ENCODE measurements at regions not wholly inside any gene's neighbourhood (a gene's known extent, or its start where the extent isn't known, plus 50 kb on each side); places are given as distances from the start of the nearest gene placed in this dataset.

DNA sequence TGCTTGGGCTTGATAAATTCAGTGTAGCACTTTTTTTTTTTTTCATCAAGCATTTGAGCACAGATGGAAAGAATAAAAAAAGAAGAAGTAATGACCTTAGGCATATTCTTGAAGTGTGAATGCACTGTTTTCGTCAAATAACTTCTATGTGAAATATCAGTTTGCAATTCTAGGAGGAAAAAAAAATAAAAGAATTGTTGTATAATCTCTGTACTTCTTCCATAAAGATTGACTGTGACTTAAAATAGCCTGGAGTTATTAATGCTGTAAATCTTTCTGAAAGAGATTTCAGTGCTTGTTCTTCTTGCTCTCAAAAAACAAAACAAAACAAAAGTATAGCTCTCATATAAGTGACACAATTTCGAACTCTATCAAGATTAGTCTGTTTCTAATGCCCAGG lies 536.9 kb upstream of the ZNF608 start:
- DNase-seq (ENCODE audit: low read depth) = no peak

DNA sequence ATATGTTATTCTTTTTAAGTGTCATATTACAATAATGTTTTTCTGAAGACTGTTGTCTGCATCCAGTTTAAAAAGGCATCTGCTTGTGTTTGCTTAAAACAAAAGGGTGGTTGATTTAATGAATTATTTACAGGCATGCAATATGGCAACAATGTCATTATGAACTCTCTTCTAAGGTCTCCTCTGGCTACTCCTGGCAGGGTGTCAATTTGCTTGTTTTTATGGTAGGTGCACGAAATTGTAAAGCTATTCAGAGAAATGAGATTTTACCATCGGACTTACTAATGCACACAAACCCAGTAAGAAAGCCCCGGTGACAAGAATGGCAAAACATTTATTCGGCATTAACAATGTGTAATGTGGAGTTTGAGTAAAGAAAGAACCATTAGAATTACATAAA lies 539.8 kb upstream of the ZNF608 start:
- no peak for DNase-seq (ENCODE audit: low read depth)

DNA sequence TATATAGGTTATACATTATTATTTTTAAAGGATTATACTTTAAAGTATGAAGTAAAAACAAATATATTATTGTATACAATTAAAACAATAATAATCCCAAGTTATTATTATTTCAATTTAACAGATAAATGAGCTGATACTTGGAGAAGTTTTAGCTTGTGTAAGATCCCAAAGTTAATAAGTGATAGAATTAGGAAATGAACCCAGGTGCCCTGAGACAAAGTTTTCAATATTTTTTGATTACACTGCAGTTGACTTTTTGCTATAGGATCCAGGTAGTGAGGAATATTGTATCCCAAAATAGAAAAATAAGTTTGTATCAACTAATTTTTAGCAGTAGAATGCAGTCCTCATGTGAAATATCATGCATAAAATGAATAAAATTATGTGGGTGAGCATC lies 543.2 kb upstream of the ZNF608 start:
- DNase-seq (ENCODE audit: low read depth) = no peak

DNA sequence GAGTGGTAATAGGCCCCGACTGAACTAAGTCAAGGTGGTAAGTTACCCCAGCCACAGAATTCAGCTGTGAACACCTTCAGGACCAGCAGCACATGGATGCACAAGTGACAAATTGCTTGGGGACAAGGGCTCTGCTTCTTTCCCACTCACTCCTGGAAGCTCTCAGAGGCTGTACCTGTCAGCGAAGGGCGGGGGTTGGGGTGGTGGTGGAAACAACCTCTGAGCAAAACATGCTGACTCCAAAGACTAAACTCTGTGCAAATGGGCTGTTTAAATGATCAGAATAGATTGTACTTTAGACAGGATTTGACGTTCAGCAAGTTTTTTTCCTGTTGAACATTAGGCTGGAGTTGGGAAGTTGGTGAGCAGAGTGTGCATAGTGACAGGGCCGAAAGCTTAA lies 544.5 kb upstream of the ZNF608 start:
- no peak for DNase-seq (ENCODE audit: low read depth)

DNA sequence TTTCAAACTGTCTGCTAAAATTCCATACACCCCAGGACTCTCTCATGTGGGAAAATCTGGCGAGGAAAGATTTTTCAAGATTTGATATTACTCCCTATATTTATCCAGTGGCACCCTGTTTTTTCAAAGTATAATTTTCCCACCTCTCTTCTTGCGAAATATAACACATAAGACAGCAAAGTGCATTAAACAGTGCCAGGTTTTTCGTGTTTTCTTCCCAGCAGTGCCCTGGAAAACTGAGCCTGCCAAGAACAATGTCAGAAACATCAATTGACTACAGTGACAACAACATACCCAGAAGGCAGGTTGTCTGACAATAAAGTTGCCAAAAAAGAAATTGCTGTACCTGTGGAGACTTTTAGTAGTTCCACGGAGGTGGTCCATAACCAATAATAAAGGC lies 545.0 kb upstream of the ZNF608 start:
- no peak for DNase-seq (ENCODE audit: low read depth)

DNA sequence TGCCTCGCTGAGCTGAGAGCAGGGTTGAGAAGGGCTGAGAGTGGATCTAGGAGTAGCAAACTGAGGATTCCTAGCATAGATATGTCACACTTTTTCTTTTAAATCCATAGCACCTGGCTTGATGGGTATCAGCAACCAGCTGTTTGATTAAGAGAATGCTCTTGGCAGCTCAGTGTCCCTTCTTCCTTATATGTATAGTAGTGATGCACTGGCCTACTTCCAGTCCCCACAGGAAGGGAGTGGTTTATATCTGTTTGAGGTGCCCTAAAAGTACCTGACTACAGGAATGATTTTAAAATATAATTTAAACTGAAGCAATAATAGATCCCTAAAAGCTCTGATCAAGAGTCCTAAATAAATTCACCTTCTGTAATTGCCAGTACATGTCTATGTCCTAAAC lies 546.8 kb upstream of the ZNF608 start:
- DNase-seq (ENCODE audit: low read depth) = no peak

DNA sequence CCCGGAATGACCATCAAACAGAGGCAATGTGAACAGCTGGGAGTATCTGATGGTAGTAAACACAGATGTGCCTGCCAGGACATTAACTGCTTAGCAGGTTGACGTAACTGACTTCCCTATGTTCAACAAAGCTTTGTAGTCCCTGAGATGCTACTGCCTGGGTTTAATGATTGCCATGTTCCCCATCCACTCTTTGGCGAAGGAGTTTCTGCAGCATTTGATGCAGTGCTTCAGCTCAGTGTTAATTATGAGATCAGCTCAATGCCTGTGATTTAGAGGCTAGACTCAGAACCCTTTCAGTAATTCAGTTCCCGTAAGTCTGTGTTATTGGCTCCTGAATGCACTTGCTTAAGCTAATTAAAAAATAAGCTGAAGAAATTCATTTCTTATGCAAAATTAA lies 547.3 kb upstream of the ZNF608 start:
- DNase-seq (ENCODE audit: low read depth) = no peak

DNA sequence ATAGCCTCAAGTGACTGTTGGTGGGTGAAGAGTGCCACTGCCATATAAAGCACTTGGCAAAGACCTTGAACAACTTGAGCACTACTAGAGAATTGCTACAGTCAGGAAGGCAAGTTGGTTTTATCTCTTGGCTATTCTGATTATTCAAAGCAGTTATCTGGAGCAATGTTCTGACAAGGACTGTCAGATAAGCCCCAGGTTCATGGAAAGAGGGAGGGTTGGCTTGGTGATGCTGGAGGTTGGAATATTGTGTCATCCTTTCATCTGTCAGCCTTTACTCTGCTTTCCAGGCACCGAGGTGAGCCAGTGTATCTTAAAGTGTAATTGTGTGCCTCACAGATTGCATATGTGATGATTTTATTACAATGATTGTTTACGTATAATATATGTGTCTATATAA lies 548.4 kb upstream of the ZNF608 start:
- DNase-seq (ENCODE audit: low read depth) = no peak

DNA sequence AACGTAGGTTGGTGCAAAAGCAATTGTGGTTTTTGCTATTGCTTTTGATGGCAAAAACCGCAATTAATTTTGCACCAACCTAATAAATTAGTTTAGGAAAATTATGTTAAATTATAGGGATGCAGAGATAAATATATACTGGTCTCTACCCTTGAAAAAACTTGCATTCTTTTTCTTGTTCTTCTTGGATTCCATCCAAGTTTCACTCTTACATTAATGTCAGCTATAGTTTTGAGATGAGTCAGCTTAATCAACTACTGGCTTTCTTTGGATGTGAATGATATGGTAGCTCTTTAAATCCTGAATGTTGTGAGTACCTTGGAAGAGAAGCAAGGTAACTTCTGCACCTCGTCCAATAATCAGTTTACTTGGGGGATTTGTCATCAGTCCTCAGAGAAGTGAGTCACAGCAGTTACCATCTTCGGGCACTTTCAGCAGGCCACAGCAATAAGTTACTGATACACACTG lies 549.0 kb upstream of the ZNF608 start:
- no peak for DNase-seq (ENCODE audit: low read depth)

DNA sequence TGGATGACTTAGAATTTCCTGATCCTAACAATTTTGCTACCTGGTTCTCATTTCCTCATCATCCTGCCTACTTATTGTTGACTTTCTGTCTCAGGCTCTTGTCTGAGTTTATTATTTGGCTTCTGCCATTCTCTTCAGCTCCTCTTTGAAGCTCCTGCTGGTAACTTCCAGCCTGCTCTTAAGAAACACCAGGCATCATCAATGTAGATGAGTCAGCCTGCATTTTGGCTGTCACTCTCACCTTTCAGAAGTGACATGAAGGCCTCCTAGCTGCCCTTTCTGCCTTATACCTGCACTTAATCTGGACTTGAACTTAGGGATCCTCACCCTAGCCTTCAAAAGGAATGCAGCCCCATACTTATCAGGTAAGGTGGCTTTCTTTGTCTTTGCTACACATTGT lies 551.8 kb upstream of the ZNF608 start:
- no peak for DNase-seq (ENCODE audit: low read depth)

DNA sequence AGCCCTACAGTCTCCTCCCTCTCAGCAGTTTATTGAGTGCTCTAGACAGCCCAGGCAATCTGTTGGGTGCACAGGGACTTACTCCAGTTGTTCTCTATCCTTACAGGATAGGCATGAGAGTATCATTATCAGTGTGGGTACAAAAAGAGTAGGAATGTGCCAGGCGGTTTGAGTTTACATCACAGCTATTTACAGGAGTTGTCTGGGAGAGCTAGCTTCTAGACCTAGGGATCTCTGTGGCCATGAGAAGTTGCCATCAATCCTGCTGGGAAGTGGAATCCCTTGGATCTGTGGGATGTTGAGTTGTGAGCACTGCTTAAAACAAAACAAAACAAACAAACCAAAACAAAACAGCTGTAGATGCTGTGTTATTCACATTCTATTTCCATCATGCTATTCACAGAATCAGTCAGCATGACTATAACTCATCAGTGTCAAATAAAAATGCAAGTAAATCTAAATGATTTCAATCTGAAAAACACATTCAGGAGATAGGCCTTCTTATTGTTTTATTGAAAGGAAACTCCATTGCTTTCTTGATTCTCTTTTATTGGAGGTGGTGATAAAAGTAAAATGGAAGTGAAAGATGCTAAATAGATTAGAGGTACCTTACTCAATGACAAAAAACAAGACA lies 552.4 kb upstream of the ZNF608 start:
- no peak for DNase-seq (ENCODE audit: low read depth)

DNA sequence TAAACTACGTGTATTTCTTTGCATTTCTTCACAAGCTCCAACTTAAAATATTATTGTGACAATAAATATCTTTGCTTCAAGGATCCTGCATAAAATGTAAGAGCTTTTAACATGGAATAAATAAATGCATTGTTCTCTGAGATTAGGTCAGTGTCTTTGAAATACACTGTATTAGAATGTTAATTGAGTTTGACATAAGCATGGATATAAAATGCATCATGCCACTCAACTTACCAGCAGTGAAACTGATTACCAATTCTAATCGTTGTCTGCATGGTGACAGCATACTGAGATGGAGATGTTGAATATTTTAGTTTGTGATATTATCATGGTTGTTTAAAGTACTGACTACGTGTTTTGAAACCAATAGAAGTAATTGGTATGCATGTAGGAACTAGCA lies 555.3 kb upstream of the ZNF608 start:
- no peak for DNase-seq (ENCODE audit: low read depth)

DNA sequence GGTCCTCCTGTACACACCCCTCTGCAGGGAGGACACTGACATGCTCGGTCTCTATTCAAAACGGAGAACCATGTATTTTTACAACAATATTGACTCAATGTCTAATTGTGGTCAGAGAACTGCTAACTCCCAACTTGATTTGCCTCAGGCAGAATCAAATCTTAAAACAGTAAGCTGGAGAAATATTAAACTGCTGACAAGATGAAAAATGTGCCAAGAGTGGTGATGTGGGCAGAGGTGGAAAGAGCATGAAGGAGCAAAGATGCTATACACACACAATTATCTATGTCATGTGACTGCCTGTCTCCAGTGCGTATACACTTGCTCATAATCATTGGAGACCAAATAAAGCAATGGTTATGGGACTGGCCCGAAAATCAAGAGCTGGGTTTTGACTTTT lies 556.1 kb upstream of the ZNF608 start:
- no peak for DNase-seq (ENCODE audit: low read depth)

DNA sequence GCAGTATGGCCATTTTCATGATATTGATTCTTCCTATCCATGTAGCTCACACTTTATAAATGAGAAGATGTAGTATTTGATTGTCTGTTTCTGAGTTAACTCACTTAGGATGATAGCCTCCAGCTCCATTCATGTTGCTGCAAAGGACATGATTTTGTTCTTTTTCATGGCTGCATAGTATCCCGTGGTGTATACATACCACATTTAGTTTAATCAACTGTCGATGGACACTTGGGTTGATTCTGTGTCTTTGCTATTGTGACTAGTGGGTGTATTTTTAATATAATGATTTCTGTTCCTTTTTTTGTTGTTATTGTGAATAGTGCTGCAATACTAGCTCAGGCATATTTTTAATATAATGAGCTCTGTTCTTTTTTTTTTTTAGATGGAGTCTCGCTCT lies 560.3 kb upstream of the ZNF608 start:
- DNase-seq (ENCODE audit: low read depth) = no peak

DNA sequence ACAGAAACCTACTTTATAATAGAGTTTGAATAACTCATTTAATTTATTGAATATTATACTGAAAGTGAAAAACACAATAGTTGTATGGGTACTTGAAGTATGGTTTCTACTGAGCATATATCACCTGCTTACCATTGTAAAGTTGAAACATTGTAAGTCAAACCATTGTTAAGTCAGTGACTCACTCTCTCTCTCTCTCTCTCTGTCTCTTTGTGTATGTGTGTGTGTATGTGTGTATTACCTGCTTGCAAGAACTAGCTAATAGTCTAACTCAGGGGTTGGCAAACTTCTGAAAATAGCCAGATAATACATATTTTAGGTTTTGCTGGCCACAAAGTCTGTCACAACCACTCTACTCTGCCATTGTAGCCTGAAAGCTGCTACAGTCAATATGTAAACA lies 564.3 kb upstream of the ZNF608 start:
- peak; percentile 9 for DNase-seq (ENCODE audit: low read depth)

DNA sequence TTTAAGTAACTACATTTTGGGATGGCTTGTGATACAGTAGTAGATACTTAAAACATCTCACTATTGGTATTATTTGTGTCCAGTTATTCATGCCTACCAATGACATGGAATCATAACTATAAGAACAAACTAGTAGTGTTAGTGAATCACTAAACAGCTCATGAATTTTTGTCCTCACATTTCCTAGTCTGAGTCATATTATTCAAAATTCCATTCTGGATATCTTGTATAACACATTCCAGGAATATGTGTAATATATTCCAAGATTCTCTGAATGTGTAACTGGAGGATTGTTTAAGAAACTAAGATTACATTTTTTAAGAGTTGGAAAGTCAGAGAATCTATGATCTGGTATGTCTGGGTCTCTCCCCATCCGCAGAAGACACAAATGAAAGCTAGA lies 565.3 kb upstream of the ZNF608 start:
- DNase-seq (ENCODE audit: low read depth) = peak; percentile 72

DNA sequence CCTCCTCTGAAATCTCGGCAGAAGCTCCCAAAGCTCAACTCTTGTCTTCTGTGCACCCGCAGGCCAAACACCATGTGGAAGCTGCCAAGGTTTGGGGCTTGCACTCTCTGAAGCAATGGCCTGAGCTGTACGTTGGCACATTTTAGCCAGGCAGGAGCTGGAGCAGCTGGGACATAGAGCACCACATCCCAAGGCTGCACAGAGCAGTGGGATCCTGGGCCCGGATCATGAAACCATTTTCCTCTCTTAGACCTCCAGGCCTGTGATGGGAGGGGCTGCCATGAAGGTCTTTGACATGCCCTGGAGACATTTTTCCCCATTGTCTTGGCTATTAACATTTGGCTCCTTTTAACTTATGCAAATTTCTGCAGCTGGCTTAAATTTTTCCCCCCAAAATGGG lies 567.1 kb upstream of the ZNF608 start:
- DNase-seq (ENCODE audit: low read depth) = no peak

DNA sequence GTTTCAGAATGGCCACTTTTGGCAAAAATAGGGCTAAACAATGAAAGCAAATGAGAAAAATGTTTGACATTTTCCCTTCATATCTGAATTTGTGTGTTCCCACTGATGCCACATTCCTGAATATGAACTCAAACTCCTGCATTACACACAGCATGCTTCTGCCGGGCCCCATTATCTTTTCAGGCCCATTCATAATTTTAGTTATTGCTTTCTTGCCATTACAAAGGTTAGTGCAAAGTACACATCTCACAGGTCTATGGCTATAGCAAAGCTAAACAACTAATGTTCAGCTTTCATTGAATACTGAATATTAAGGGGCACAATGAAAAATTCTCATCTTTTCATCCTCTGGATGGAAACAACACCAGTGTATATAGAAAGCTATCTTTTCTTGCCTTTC lies 568.9 kb upstream of the ZNF608 start:
- no peak for DNase-seq (ENCODE audit: low read depth)

DNA sequence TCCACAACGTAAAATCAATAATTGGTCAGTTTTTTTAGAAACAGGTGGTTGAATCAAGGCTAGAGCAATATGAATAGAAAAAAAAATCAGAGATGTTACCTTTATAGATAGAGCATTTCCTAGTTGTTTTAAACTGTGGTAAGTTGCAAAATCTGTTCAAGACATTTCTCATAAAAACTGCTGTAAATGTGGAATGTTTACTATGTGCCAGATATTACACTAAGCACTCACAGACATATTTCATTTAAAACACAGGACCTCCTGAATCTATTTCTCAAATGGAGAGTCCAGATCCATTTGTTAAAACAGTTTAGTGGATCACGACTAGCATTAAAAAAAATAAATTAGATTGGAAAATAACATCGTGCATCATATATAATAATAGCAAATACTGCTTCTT lies 570.0 kb upstream of the ZNF608 start:
- DNase-seq (ENCODE audit: low read depth) = no peak

DNA sequence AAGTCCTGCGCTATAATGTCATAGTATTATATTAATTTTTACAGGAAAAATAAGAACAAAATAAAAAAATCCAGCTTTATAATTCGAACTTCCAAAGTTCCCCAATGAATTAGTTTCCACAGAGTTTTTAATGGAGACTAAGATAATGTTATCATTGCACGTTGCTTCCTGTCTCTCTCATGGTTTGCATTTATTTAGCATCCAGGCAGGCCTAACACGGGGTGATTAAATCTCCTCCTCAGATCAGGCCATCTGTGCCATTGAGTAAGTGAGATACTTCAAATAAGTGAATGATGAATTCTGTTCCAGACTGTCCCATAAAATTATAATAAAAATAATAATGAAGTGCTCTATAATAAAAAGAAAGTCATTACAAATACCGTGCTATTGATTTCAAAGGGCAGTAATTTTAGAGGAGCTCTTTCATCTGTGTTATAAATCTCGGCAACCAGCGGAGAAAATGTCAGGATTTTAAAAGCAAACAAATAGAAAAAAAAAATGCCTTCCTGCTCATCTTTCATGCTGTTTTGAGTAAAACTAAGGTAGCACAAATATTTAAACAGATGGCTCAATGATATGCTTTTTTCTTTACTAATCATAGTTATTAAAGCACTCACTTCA lies 570.6 kb upstream of the ZNF608 start:
- DNase-seq (ENCODE audit: low read depth) = no peak

DNA sequence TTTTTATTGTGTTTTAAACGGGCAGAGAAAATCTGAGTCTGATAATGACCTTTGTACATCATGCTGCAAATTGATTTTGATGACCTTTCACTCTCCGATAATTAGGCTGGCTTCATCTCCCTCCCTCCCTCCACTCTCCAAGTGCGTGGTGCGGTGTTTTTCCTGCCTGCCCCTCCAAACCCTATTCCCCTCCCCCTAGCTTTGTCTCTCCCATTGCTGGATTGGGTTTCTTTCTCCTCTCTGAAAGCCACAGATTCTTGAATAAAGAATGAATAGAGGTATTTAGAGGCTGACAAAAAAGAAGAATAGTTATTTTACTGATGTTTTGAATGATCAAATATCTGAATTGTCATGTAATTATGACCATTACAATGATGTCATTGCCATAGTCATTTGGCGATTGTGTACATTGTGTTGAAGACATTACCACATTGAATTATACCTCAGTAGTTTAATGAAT lies 571.1 kb upstream of the ZNF608 start:
- DNase-seq (ENCODE audit: low read depth) = no peak

DNA sequence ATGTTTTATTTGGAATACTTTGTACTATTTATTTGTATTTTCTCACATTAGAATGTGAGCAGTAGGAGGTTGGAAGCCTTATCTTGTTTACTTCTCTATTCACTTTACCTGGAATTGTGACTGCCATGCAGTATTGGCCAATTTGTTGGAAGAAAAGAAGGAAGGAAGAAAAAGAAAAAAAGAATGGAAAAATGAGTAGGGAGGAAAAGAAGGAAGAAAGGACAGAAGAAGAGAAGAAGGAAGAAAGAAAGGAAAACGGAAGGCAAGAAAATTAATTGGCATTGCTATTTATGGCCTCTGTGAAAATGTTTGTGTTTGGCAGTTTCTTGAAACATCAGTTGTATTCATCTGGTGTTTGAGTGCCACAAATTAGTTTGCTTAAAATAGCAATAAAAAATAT lies 575.2 kb upstream of the ZNF608 start:
- DNase-seq (ENCODE audit: low read depth) = no peak

DNA sequence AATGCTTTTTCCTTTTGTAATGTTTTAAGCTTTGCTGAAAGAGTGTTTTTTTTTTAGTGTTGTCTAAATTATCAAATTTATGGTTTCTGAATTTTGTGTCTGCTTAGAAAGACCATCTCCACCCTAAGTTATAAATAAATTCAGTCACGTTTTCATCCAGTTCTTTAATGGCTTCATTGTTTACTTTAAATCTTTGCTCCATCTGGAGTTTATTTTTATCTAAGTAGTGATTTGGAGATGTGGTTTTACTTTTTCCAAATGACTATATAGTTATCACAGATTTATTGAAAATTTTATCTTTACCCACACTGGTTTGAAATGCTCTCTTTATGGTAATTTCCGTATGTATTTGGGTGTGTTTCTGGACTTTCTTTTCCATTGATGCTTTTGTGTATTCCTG lies 577.2 kb upstream of the ZNF608 start:
- no peak for DNase-seq (ENCODE audit: low read depth)

DNA sequence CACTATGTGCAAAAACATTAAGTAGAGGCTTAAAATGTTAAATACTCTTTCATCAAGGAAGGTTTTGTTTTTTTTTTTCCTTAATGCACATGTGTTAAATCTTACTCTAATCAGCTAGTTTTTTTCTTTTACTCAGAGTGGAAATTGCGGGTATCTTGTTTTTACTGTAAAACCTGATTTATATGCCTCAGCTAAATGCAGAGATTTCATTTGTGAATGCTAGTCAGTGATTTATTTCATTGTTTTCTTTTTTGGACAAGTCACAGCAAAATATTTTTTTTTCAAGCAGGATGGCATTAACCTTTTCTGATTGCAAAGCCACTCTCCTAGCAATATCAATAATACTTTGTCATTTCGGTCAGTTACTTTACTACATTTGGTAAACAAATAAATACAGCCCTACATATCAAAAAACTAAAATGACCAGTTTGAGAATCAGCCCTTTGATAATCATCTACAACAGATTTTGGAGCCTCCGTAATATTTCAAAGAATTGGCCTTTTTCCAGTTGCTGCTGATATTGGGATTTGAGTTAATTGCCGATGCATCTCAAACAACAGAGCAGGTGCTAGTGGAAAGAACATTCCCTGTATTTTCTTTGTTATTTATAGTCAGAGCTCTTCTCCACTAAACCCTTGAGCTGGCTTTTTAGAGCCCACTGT lies 579.2 kb upstream of the ZNF608 start:
- no peak for DNase-seq (ENCODE audit: low read depth)

Data from non-pigmented ciliary epithelial cell (primary cell).